ENCODE measurements at regions not wholly inside any gene's neighbourhood (a gene's known extent, or its start where the extent isn't known, plus 50 kb on each side); places are given as distances from the start of the nearest gene placed in this dataset.

- H3K27ac Mint-ChIP-seq: no peak overlapping the region
- DNase-seq: no peak
- no peaks in the 10 kb centered on the region for H3K4me1 Mint-ChIP-seq (ENCODE audit: low read depth)
- H3K27me3 Mint-ChIP-seq: no peaks in the 10 kb centered on the region
- H3K9me3 Mint-ChIP-seq: peaks cover 14% of the 10 kb centered on the region
- no peak overlapping the region for H3K4me3 Mint-ChIP-seq
- no peaks in the 10 kb centered on the region for H3K36me3 Mint-ChIP-seq (ENCODE audit: low read depth)
These were observed 60.0 kb downstream of the NRN1 start for GRCh38 chr6:5946701-5947100.

DNA sequence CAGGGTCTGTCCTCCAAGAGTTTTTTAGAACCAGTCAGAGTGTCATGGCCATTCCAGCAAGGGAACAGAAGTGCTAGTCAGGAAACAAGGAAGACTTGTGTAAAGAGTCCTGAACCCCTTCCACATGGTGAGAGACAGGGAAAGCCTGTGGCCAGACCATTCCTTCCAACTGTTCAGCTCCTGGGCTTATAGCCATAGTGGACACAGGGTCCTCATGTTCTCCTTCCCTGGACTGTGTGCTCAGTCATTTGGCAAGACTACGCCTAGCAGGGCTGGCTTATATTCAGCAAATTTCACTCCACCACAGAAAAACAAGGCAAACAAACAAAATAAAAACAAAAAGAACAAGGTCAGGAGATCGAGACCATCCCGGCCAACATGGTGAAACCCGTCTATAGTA lies 60.5 kb downstream of the NRN1 start:
- no peak for DNase-seq
- Mint-ChIP-seq H3K27me3 (no peaks in the 10 kb centered on the region), H3K4me1 (ENCODE audit: low read depth) (no peaks in the 10 kb centered on the region), H3K36me3 (ENCODE audit: low read depth) (no peaks in the 10 kb centered on the region), H3K27ac (no peak overlapping the region), H3K9me3 (peaks cover 14% of the 10 kb centered on the region), H3K4me3 (no peak overlapping the region)

DNA sequence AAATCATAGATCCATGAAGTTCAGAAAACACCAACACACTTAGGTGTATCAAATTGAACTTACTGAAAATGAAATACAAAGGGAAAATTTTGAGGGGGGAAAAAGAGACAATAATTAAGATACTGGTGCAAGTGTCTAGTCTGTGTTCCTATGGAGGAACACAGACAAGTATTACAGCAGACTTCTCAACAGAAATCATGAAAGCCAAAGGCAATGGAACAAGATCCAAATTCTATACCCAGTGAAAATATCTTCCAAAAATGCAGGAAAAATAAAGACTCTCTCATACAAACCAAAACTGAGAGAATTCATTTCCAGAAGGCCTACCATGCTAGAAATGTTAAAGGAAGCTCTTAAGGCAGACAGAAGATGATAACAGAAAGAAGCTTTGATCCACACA lies 63.1 kb downstream of the NRN1 start:
- H3K27ac Mint-ChIP-seq: no peak overlapping the region
- peaks cover 14% of the 10 kb centered on the region for H3K9me3 Mint-ChIP-seq
- no peaks in the 10 kb centered on the region for H3K36me3 Mint-ChIP-seq (ENCODE audit: low read depth)
- H3K27me3 Mint-ChIP-seq: no peaks in the 10 kb centered on the region
- no peaks in the 10 kb centered on the region for H3K4me1 Mint-ChIP-seq (ENCODE audit: low read depth)
- no peak overlapping the region for H3K4me3 Mint-ChIP-seq
- no peak for DNase-seq

DNA sequence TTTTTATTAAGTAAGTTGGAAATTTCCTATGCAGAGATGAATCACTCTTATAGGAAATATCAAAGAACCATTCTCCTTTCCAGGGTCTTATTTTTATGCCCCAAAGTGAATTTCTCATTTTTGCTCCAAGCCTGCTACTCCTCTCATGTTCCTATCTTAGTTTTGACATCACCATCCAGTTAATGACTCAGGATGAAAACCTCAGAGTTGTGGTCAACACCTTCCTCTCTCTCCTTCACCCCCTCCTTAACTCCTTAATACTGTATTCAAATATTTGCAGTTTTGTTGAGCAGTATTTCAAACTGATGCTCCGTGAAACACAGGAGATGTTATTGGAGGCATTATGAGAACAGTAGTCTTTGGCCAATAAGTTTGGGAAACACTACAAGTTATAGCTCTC lies 64.1 kb downstream of the NRN1 start:
- Mint-ChIP-seq H3K9me3 (peaks cover 14% of the 10 kb centered on the region), H3K36me3 (ENCODE audit: low read depth) (no peaks in the 10 kb centered on the region), H3K27ac (no peak overlapping the region), H3K27me3 (peaks cover under 1% of the 10 kb centered on the region), H3K4me1 (ENCODE audit: low read depth) (no peaks in the 10 kb centered on the region), H3K4me3 (no peak overlapping the region)
- no peak for DNase-seq

DNA sequence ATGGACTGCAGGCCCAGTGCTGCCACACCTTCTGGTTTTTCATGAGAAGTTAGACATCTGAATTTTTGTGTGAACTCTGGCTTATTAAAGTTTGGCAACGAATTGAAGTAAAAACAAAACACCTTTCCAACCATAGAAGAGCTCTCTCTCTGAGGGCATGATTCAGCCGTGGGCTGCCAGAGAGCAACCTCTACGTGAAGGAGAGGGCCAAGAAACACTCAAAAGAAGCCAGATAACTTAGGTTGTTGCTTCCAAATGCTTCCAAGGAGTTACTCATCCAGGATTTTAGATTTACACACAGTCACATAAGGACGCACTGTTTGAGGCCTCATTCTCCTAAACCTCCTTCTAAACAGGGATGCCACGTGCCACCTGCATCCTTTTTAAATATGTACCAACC lies 65.5 kb downstream of the NRN1 start:
- Mint-ChIP-seq H3K36me3 (ENCODE audit: low read depth) (no peaks in the 10 kb centered on the region), H3K4me1 (ENCODE audit: low read depth) (no peaks in the 10 kb centered on the region), H3K27ac (no peak overlapping the region), H3K4me3 (no peak overlapping the region), H3K27me3 (peaks cover 3% of the 10 kb centered on the region), H3K9me3 (peaks cover 14% of the 10 kb centered on the region)
- no peak for DNase-seq

- H3K36me3 Mint-ChIP-seq (ENCODE audit: low read depth): no peaks in the 10 kb centered on the region
These were observed 67.8 kb downstream of the NRN1 start for GRCh38 chr6:5938934-5939333.

GRCh38 chr6:5937936-5938706 lies 68.6 kb downstream of the NRN1 start:
- Mint-ChIP-seq H3K27me3 (peaks cover 8% of the 10 kb centered on the region), H3K36me3 (ENCODE audit: low read depth) (no peaks in the 10 kb centered on the region), H3K4me3 (no peak overlapping the region), H3K27ac (no peak overlapping the region), H3K4me1 (ENCODE audit: low read depth) (no peaks in the 10 kb centered on the region), H3K9me3 (peaks cover 1% of the 10 kb centered on the region)
- DNase-seq: no peak

More at GRCh38 chr6:5938934-5939333, 67.8 kb downstream of the NRN1 start:
- Mint-ChIP-seq H3K4me1 (ENCODE audit: low read depth) (no peaks in the 10 kb centered on the region), H3K9me3 (peaks cover 8% of the 10 kb centered on the region), H3K27me3 (peaks cover 8% of the 10 kb centered on the region), H3K4me3 (no peak overlapping the region), H3K27ac (no peak overlapping the region)
- no peak for DNase-seq

- H3K36me3 Mint-ChIP-seq (ENCODE audit: low read depth): no peaks in the 10 kb centered on the region
- no peaks in the 10 kb centered on the region for H3K9me3 Mint-ChIP-seq
- DNase-seq: no peak
- no peaks in the 10 kb centered on the region for H3K4me1 Mint-ChIP-seq (ENCODE audit: low read depth)
- peaks cover 14% of the 10 kb centered on the region for H3K27me3 Mint-ChIP-seq
- no peak overlapping the region for H3K27ac Mint-ChIP-seq
- H3K4me3 Mint-ChIP-seq: no peak overlapping the region
These were observed 69.4 kb downstream of the NRN1 start for GRCh38 chr6:5937169-5937909.

DNA sequence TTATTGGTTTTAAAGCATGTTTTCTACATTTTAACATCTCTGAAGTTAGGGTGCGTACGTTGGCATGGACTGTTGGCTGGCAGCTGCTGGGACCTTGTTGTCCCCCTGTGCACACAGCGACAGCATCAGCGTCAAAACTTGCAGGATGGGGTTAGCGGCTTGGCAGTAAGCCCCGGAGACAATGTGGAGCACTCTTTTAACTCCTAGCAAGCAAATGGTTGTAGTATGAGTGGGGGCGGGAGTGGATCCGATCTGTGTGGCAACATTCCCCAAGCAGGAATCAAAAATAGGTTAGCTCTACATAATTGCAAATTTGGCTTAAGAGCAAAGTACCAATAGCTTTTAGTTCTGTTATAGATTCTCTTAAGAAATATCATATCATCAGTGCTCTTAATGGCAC lies 70.1 kb downstream of the NRN1 start:
- Mint-ChIP-seq H3K9me3 (no peaks in the 10 kb centered on the region), H3K36me3 (ENCODE audit: low read depth) (no peaks in the 10 kb centered on the region), H3K27me3 (peaks cover 18% of the 10 kb centered on the region), H3K27ac (no peak overlapping the region), H3K4me3 (no peak overlapping the region), H3K4me1 (ENCODE audit: low read depth) (no peaks in the 10 kb centered on the region)
- no peak for DNase-seq

DNA sequence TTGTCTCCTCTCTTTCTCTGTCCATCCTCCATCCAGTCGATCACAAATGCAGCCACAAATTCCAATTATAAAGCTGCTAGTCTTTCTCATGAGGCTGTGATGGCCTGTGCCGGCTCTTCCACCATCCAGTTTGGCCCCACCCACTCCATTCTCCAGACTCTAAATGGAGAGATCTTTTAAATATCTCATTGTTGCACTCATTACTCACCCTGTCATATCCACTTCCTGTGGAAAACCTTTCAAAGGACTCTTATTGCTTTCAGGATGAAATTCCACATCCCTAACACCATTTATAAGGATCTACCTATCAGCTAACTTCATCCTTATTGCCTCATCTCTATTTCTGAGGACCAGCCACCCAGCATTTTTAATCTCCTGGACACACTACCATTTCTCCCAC lies 70.6 kb downstream of the NRN1 start:
- no peaks in the 10 kb centered on the region for H3K36me3 Mint-ChIP-seq (ENCODE audit: low read depth)
- no peak for DNase-seq
- no peak overlapping the region for H3K27ac Mint-ChIP-seq

GRCh38 chr6:5930968-5931367 lies 75.8 kb downstream of the NRN1 start:
- H3K4me1 Mint-ChIP-seq (ENCODE audit: low read depth): peaks cover 4% of the 10 kb centered on the region
- no peaks in the 10 kb centered on the region for H3K9me3 Mint-ChIP-seq
- H3K4me3 Mint-ChIP-seq: no peak overlapping the region
- DNase-seq: no peak
- peaks cover 33% of the 10 kb centered on the region for H3K27me3 Mint-ChIP-seq
- no peaks in the 10 kb centered on the region for H3K36me3 Mint-ChIP-seq (ENCODE audit: low read depth)
- H3K27ac Mint-ChIP-seq: no peak overlapping the region

More for the DNA sequence above, 70.6 kb downstream of the NRN1 start:
- Mint-ChIP-seq H3K27me3 (peaks cover 21% of the 10 kb centered on the region), H3K4me3 (no peak overlapping the region), H3K4me1 (ENCODE audit: low read depth) (no peaks in the 10 kb centered on the region), H3K9me3 (no peaks in the 10 kb centered on the region)

- no peaks in the 10 kb centered on the region for H3K36me3 Mint-ChIP-seq (ENCODE audit: low read depth)
- peaks cover 33% of the 10 kb centered on the region for H3K27me3 Mint-ChIP-seq
- peaks cover 3% of the 10 kb centered on the region for H3K9me3 Mint-ChIP-seq
- H3K4me3 Mint-ChIP-seq: no peak overlapping the region
- DNase-seq: no peak
- peaks cover 4% of the 10 kb centered on the region for H3K4me1 Mint-ChIP-seq (ENCODE audit: low read depth)
- no peak overlapping the region for H3K27ac Mint-ChIP-seq
These were observed 76.5 kb downstream of the NRN1 start for GRCh38 chr6:5930143-5930770.

DNA sequence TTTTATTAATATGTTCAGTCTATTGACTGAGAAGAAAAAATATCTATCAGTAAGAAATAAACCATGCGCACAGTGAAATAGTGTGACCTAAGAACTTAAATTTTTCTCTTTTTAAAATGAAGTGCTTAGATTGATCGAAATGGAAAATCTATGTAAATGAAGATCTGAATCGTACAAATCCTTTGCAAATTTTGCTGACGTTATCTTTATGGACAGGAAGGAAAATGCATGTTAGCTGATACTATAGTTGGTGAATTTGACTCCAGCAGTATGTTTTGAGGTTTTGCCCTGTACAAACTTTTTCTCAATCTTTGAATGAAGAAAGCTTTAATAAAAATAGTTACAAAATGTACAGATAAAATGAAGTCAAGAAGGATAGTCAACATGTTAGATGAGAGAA lies 82.9 kb downstream of the NRN1 start:
- Mint-ChIP-seq H3K4me1 (ENCODE audit: low read depth) (no peaks in the 10 kb centered on the region), H3K27ac (no peak overlapping the region), H3K36me3 (ENCODE audit: low read depth) (no peaks in the 10 kb centered on the region), H3K27me3 (no peaks in the 10 kb centered on the region), H3K9me3 (peaks cover 8% of the 10 kb centered on the region), H3K4me3 (no peak overlapping the region)
- DNase-seq: no peak

GRCh38 chr6:5922230-5922629 lies 84.5 kb downstream of the NRN1 start:
- H3K36me3 Mint-ChIP-seq (ENCODE audit: low read depth): no peaks in the 10 kb centered on the region
- no peak for DNase-seq
- H3K9me3 Mint-ChIP-seq: peaks cover 8% of the 10 kb centered on the region
- no peaks in the 10 kb centered on the region for H3K4me1 Mint-ChIP-seq (ENCODE audit: low read depth)
- no peak overlapping the region for H3K4me3 Mint-ChIP-seq
- H3K27ac Mint-ChIP-seq: no peak overlapping the region
- H3K27me3 Mint-ChIP-seq: no peaks in the 10 kb centered on the region

DNA sequence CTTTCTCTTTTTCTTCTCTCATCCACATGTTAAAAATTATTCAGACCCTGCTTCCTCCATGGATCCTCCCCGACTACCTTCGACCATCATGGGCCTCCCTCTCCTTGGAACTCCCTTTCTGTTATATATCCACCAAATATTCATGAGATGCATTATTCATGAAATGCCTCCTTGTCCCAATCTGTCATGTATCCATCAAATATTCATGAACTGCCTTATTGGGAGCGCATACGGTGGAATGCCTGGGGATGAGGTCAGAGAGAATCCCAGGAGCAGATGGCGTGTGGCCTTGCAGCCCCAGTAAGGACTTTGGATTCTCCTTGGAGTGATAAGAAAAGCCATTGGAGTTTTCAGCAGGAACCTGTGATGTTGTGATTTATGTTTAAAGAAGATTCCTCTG lies 97.0 kb downstream of the NRN1 start:
- H3K9me3 Mint-ChIP-seq: no peaks in the 10 kb centered on the region
- H3K27ac Mint-ChIP-seq: no peak overlapping the region
- H3K4me3 Mint-ChIP-seq: no peak overlapping the region

More for the DNA sequence above, 97.0 kb downstream of the NRN1 start:
- H3K36me3 Mint-ChIP-seq (ENCODE audit: low read depth): no peaks in the 10 kb centered on the region
- DNase-seq: no peak
- no peaks in the 10 kb centered on the region for H3K4me1 Mint-ChIP-seq (ENCODE audit: low read depth)
- H3K27me3 Mint-ChIP-seq: no peaks in the 10 kb centered on the region
